HG03439 (cell line): ENCODE measurements at regions not wholly inside any gene's neighbourhood (a gene's known extent, or its start where the extent isn't known, plus 50 kb on each side); places are given as distances from the start of the nearest gene placed in this dataset.
A peak's percentile ranks its signal among the peaks of the same experiment; 100 is the strongest.
"Not testable (repeated sequence)": the region's sequence is repeated elsewhere in the genome, so short reads cannot be mapped to it uniquely, and the experiment has no call there.

ENCODE experiments used
- ATAC-seq: cut with Tn5 transposase; IDR thresholded peaks from one replicate; pipeline ENCODE4 v1.9.1; 2021; ENCODE audit warnings: mild to moderate bottlenecking, moderate library complexity; ENCODE audit not compliant: unreplicated experiment

DNA sequence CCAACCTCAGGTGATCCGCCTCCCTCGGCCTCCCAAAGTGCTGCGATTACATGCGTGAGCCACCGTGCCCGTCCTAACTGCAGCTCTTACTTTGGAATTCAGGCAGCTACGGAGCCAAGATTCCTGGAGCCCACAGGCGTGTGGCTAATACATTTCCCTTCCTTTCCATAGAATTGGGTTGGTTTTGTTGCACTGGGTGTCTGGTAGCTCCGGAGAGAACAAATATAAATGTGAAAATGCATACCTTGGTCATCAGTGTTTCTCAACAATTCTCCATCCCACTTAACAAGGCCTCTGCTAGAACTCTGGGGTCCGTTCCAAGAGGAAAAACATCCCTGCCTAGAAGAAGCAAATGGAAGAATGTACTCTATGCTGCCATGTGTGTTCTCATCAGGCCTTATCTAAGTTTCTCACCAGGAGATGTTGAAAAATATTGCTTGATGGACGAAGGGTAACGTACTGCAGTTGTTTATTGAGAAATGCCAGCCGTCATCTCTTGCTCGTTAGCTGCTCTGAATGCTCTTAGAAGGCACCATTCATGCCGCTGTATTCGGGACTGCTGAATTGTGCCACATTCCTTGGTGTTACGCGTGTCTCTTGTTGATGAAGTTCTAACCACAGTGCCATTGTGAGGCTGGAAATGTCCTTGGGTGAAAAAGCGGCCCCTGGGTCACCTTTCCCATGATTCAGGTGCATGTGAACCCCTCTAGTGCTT, 50.5 kb upstream of the CD99 start:
- no peak for ATAC-seq

GRCh38 chrX:2638279-2638678, 52.8 kb upstream of the CD99 start:
- ATAC-seq: no peak

DNA sequence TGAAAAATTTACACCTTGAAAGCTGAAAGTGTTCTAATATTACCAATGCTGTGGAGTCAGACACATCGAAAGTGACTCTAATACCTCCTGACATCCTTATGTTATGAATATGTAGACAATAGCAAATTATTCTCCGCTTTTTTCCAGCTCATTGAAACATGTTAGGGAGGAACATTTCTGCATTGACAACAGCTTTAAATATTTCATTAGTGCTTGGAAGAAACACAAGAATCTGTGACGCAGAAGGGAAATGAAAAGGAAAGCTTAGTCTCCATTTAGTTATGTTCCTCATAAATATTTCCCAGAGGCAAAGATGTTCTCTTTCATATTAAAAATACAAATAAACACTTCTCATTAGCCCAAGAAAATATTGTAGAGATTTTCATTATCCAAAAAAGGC, 55.8 kb upstream of the CD99 start:
- ATAC-seq: no peak

DNA sequence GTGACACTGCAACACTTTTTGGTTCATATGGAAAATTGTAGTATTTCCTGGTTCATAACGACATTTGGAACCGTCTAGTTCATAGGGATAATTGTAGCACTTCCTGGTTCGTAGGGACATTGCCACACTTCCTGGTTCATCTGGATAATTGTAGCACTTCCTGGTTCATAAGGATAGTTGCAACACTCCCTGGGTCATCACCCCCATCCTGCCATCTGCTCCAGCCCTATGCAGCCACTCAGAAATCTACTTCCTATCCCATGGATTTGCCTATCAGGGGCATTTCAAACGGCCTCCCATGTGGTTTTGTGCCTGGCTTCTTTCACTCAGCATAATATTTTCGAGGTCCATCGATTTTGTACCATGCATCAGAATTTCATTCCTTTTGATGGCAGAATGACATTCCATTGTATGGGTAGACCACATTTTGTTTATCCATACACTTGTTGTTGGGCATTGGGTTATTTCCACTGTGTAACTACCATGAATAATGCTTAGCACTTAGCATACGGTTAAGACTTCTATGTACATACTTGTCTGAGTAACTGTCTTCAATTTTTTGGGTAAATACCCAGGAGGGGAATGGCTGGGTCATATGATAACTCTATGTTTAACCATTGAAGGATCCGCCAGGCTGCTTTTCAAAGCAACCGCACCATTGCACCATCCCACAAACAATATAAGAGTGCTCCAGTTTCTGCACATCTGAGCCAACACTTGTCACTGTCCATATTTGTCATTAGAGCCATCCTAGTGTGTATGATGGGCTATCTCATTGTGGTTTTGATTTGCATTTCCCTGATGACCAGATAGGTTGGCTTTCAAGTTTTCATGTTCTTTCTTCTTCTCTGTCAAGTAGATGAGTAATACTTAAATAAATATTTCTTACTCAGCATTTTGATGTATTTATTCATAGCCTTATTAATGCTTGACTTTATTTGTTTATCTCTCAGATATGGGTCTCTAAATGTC, 58.3 kb upstream of the CD99 start:
- no peak for ATAC-seq

- ATAC-seq: no peak
Measured at GRCh38 chrX:2631743-2632532, 59.2 kb upstream of the CD99 start.

- not testable (repeated sequence) for ATAC-seq
Measured at GRCh38 chrX:2630935-2631742, 60.0 kb upstream of the CD99 start.

- ATAC-seq: not testable (repeated sequence)
Measured at GRCh38 chrX:2630008-2630934, 60.8 kb upstream of the CD99 start.

DNA sequence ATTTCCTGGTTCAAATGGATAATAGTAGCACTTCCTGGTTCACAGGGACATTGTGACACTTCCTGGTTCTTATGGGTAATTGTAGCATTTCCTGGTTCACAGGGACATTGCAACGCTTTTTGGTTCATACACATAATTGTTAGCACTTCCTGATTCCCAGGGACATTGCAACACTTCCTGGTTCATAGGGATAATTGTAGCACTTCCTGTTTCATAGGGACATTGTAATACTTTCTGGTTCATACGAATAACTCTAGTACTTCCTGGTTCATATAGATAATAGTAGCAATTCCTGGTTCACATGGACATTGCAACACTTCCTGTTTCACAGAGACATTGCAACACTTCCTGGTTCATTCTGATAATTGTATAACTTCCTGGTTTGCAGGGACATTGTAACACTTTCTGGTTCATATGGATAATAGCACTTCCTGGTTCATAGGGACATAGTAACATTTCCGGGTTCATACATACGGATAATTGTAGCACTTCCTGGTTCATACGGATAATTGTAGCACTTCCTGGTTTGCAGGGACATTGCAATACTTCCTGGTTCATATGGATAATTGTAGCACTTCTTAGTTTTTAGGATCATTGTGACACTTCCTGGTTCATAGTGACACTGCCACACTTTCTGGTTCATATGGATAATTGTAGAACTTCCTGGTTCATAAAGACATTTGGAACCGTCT, 61.6 kb upstream of the CD99 start:
- no peak for ATAC-seq

- no peak for ATAC-seq
Measured at GRCh38 chrX:2628751-2629315, 62.3 kb upstream of the CD99 start.

GRCh38 chrX:2627272-2627867, 63.7 kb upstream of the CD99 start:
- ATAC-seq: no peak

- ATAC-seq: no peak
Measured at GRCh38 chrX:2626750-2627149, 64.3 kb upstream of the CD99 start.

- ATAC-seq: no peak
Measured at GRCh38 chrX:2620576-2620975, 70.5 kb upstream of the CD99 start.

DNA sequence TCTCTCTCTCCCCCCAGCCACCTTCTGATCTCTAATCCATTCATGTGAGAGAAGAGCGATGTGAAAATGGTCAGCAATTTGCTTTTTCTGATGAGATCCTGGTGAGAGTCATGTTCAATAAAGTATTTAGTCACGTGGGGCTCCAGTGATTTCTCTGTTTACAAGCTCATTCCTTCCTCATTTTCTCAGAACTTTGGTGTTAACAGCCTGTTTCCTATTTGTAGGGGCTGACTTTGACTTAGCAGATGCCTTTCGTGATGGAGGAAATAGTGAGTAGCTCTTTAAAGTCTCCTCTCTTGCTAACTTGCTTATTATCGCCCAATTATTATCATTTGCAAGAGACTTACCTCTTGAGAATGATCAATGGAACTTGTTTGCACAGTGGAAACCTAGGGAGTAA, 72.6 kb upstream of the CD99 start:
- ATAC-seq: no peak

DNA sequence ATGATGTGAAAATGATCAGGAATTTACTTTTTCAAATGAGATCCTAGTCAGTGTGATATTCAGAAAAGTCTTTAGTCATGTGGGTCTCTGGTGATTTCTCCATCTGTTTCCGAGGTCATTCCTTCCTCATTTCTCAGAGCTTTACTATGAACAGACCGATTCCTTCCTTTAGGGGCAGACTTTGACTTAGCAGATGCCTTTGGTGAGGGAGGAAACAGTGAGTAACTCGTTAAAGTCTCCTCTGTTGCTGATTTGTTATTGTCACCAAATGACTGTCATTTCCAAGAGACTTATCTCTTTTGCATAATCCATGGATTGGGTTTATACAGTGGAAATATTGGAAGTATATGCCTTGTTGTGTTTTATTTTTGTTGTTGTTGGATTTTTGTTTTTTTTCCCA, 76.2 kb upstream of the CD99 start:
- no peak for ATAC-seq

- ATAC-seq: no peak
Measured at GRCh38 chrX:2610246-2611170, 80.6 kb upstream of the CD99 start.

- peak; percentile 44 for ATAC-seq
Measured at GRCh38 chrX:2609431-2610238, 81.5 kb upstream of the CD99 start.
